ENCODE measurements at regions not wholly inside any gene's neighbourhood (a gene's known extent, or its start where the extent isn't known, plus 50 kb on each side); places are given as distances from the start of the nearest gene placed in this dataset.

GRCh38 chr2:55118643-55119083 lies 68.4 kb upstream of the RTN4 start:
- DNase-seq, result no peak
- H3K4ac ChIP-seq (ENCODE audit: low read depth, low read length), result no peak overlapping the region
- no peak overlapping the region for H3K9ac ChIP-seq (ENCODE audit: extremely low read depth, insufficient read length, low read length)
- no peak overlapping the region for H2BK20ac ChIP-seq (ENCODE audit: low read depth, low read length, poor library complexity, severe bottlenecking)
- no peaks in the 10 kb centered on the region for H3K27me3 ChIP-seq (ENCODE audit: insufficient read depth, low read length)
- no peaks in the 10 kb centered on the region for H3K23me2 ChIP-seq (ENCODE audit: insufficient read length, low read depth, low read length, poor library complexity, severe bottlenecking)
- H3K4me2 ChIP-seq (ENCODE audit: insufficient read depth, insufficient read length, low read length), result no peak overlapping the region
- no peaks in the 10 kb centered on the region for H4K20me1 ChIP-seq (ENCODE audit: control insufficient read depth, insufficient read depth, insufficient read length)
- peaks cover 2% of the 10 kb centered on the region; the same call in 1 of the 2 replicates for H3K4me1 ChIP-seq (ENCODE audit: insufficient read depth, low read length)
- no peaks in the 10 kb centered on the region for H3K9me3 ChIP-seq (ENCODE audit: control insufficient read depth, low read depth, low read length)
- Mint-ChIP-seq H3K27me3 (ENCODE audit: low read depth) (peaks cover 1% of the 10 kb centered on the region; the same call in 1 of the 2 replicates), H3K4me1 (peaks cover 26 to 30% of the 10 kb centered on the region in 2 experiments), H3K4me3 (no peak overlapping the region), H3K27ac (0 out of 7 replicates have a peak overlapping the region, but pooled peaks of 1 of the 3 experiments have one; percentile 26), H3K9me3 (no peaks in the 10 kb centered on the region), H3K36me3 (ENCODE audit: insufficient read depth in 1 of 3, low read depth in 3 of 3) (no peaks in the 10 kb centered on the region)
- no peak overlapping the region for H2AFZ ChIP-seq (ENCODE audit: low read length)
- H3K79me2 ChIP-seq (ENCODE audit: insufficient read depth, low read length), result no peaks in the 10 kb centered on the region
- no peak overlapping the region for H4K8ac ChIP-seq (replicated peaks; ENCODE audit: insufficient read length, low read depth, low read length)
- no CpG with 5 or more reads among the region's 3 CpGs for WGBS (ENCODE audit: extremely low coverage, insufficient read length, low lambda C conversion rate)
- H3K56ac ChIP-seq (ENCODE audit: insufficient read length, low read depth, low read length), result no peak overlapping the region
- H4K91ac ChIP-seq (ENCODE audit: insufficient read length, low read depth, low read length), result no peak overlapping the region
- H3T11ph ChIP-seq (ENCODE audit: low read length), result no peak overlapping the region
- no peaks in the 10 kb centered on the region for H3K79me1 ChIP-seq (ENCODE audit: insufficient read depth, low read depth, low read length, poor library complexity, severe bottlenecking)
- H2AK5ac ChIP-seq (ENCODE audit: insufficient read length, low read length), result no peak overlapping the region
- no peak overlapping the region for H2BK12ac ChIP-seq (ENCODE audit: insufficient read length, low read depth, low read length)
- no peak overlapping the region for H4K5ac ChIP-seq (ENCODE audit: insufficient read length, low read depth, low read length)
- no peak overlapping the region for H3K27ac ChIP-seq (ENCODE audit: insufficient read length, low read depth, low read length)
- no peak overlapping the region for H2BK15ac ChIP-seq (ENCODE audit: low read depth, low read length)
- no peak overlapping the region for H3K14ac ChIP-seq (ENCODE audit: insufficient read depth, low read length)
- no peak for TF ChIP-seq CTCF (conservative IDR thresholded peaks at IDR 0.05)
- H3K23ac ChIP-seq (ENCODE audit: insufficient read length, low read depth, low read length), result no peak overlapping the region
- H3K18ac ChIP-seq (ENCODE audit: insufficient read length, low read depth, low read length), result no peak overlapping the region
- no peak overlapping the region for H2BK120ac ChIP-seq (ENCODE audit: low read depth, low read length, poor library complexity, severe bottlenecking)
- H2BK5ac ChIP-seq (ENCODE audit: insufficient read length, low read length), result no peak overlapping the region
